ENCODE measurements at regions not wholly inside any gene's neighbourhood (a gene's known extent, or its start where the extent isn't known, plus 50 kb on each side); places are given as distances from the start of the nearest gene placed in this dataset.

GRCh38 chr10:131845505-131846239 is 55.1 kb upstream of the PPP2R2D start:
- TF ChIP-seq CTCF (IDR thresholded peaks at IDR 0.05; ENCODE audit: poor library complexity): no peak
- TF ChIP-seq EZH2 (IDR thresholded peaks at IDR 0.05; ENCODE audit: borderline replicate concordance): no peak
